K562 (cell line): ENCODE measurements at regions not wholly inside any gene's neighbourhood (a gene's known extent, or its start where the extent isn't known, plus 50 kb on each side); places are given as distances from the start of the nearest gene placed in this dataset.

Experiments
- CHD4 ChIP-seq: fragments of 200-600 bp; sonication (generic); IDR thresholded peaks from 3 replicates; pipeline ENCODE4 v1.6.1; 2012; ENCODE audit warnings: low read depth, mild to moderate bottlenecking, mixed read lengths, low read length, inconsistent platforms; ENCODE audit not compliant: insufficient read depth, insufficient replicate concordance, poor library complexity, severe bottlenecking
- DNMT1 ChIP-seq: fragments of 450-650 bp; IDR thresholded peaks from 2 replicates; pipeline ENCODE4 v1.6.1; 2016; ENCODE audit warnings: antibody characterized with exemption, mild to moderate bottlenecking
- FOXA3 ChIP-seq, 2 experiments: fragments of 450-650 bp in 1 of 2; sonication (generic) in 1 of 2; formaldehyde crosslinking; IDR thresholded peaks in 1 of 2; conservative IDR thresholded peaks in 1 of 2; 2 replicates each; pipeline versions ENCODE4 v1.4.0 to v1.8.0; 2020 to 2022; ENCODE audit warnings: mild to moderate bottlenecking in 2 of 2, missing genetic modification reagents in 1 of 2
- JUND ChIP-seq, 2 experiments: IDR thresholded peaks; 2 replicates in 1 of 2; 3 replicates in 1 of 2; pipeline ENCODE4 v1.6.1; 2011; ENCODE audit warnings: borderline replicate concordance in 2 of 2, low read depth in 2 of 2, low read length in 2 of 2, improper control_type of control experiment in 1 of 2, missing biosample characterization in 1 of 2, missing genetic modification characterization in 1 of 2, missing genetic modification reagents in 1 of 2
- L3MBTL2 ChIP-seq: fragments of 450-650 bp; IDR thresholded peaks from 2 replicates; pipeline ENCODE4 v1.6.1; 2016; ENCODE audit warnings: mild to moderate bottlenecking, moderate library complexity
- NBN ChIP-seq: fragments of 450-650 bp; IDR thresholded peaks from 2 replicates; pipeline ENCODE4 v1.6.1; 2016; ENCODE audit warnings: low read depth, mild to moderate bottlenecking
- NCOA4 ChIP-seq: fragments of 450-650 bp; IDR thresholded peaks from 2 replicates; pipeline ENCODE4 v1.6.1; 2018; ENCODE audit warnings: mild to moderate bottlenecking; ENCODE audit not compliant: partially characterized antibody
- NCOA6 ChIP-seq: fragments of 450-650 bp; IDR thresholded peaks from 2 replicates; pipeline ENCODE4 v1.6.1; 2017; ENCODE audit warnings: mild to moderate bottlenecking
- NFE2L1 ChIP-seq: fragments of 450-650 bp; IDR thresholded peaks from 2 replicates; pipeline ENCODE4 v1.6.1; 2016; ENCODE audit warnings: missing genetic modification characterization, low read depth, mild to moderate bottlenecking, missing compliant biosample characterization, moderate library complexity, borderline replicate concordance
- POU5F1 ChIP-seq: fragments of 150-350 bp; IDR thresholded peaks from 2 replicates; pipeline ENCODE4 v1.6.1; 2014; ENCODE audit warnings: borderline replicate concordance, low read length, low read depth, mild to moderate bottlenecking; ENCODE audit not compliant: partially characterized antibody
- RBM15 ChIP-seq: fragments of 200-400 bp; formaldehyde crosslinking; IDR thresholded peaks from 2 replicates; pipeline ENCODE4 v1.6.1; 2018; ENCODE audit warnings: mild to moderate bottlenecking, low read length, moderate library complexity; ENCODE audit not compliant: insufficient read depth
- SMAD4 ChIP-seq: fragments of 250-450 bp; sonication (Bioruptor Pico); conservative IDR thresholded peaks from 2 replicates; pipeline ENCODE4 v1.8.0; 2021; ENCODE audit warnings: inconsistent platforms, mild to moderate bottlenecking, moderate library complexity
- SRSF9 ChIP-seq: fragments of 200-400 bp; formaldehyde crosslinking; IDR thresholded peaks from 2 replicates; pipeline ENCODE4 v1.6.1; 2017; ENCODE audit warnings: low read depth, low read length, borderline replicate concordance
- TRIM24 ChIP-seq, 2 experiments: fragments of 450-650 bp; IDR thresholded peaks; 2 replicates each; pipeline ENCODE4 v1.6.1; 2016
- ZNF23 ChIP-seq: fragments of 250-450 bp; sonication (Bioruptor Pico); IDR thresholded peaks from 2 replicates; pipeline ENCODE4 v1.4.0; 2020; ENCODE audit warnings: mild to moderate bottlenecking
- TF ChIP-seq, protein P1 (sequence below): fragments of 450-650 bp; IDR thresholded peaks from 2 replicates; pipeline ENCODE4 v1.6.1; 2016; ENCODE audit warnings: mild to moderate bottlenecking, moderate library complexity

DNA sequence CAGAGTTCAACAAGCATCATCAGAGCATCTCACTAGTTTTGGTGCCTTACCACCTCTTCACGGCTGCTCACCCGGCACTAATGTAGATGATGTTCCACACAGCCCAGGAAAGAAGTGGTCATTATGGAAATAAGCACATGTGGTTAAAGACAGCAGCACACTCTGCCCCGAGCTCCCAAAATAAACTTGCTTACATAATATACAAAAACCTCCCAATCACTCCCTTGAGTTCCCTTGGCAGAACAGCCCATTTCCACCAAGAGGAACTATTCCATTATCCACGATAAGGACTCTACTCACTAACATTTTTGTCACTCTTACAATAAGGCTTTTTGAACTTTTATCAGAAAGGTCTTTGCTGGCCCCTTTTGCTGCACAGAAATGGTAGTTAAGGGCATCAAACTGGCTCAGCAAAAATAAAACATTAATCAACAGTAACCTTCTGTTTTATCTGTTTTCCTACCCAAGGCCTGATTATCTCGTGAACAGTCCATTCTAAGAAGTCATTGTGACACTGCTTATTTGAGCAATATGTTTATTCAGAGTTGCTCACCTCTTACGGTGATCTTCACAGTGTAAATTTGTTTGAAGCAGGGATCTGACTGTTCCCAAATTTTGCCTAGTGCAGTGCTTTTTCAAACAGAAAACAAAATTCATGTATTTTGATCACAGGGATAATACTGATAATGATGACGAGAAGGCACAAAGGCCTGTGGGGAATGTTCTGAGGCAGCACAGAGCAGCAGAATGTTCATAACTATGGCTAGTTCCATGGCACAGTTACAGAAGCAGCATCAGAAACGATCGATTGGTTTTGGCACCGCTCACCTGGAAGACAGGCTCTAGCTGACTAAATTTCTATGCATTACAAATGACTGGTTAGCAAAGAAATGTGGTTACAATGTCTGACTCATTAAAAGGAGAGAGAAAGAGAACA is 399.8 kb upstream of the PIK3R1 start (continued):
- TF ChIP-seq NBN (no peak), RBM15 (no peak), JUND (IDR thresholded peaks at IDR 0.05; ENCODE audit: borderline replicate concordance, low read depth, low read length) (no peak), JUND (tag; IDR thresholded peaks at IDR 0.05; ENCODE audit: borderline replicate concordance, low read depth, low read length) (peak; percentile 23; the same call in 1 of the 3 replicates), SMAD4 (CRISPR knock-in tag) (no peak), ZNF23 (CRISPR knock-in tag) (no peak), NCOA6 (no peak), DNMT1 (no peak), CHD4 (no peak), POU5F1 (no peak), NCOA4 (no peak), NFE2L1 (tag) (no peak), FOXA3 (CRISPR knock-in tag; conservative IDR thresholded peaks at IDR 0.05 in 1 of 2, IDR thresholded peaks at IDR 0.05 in 1 of 2) (peak in 1 of 2 experiments; percentile 37; a peak in 2 of 4 replicates), SRSF9 (no peak), L3MBTL2 (no peak), TRIM24 (IDR thresholded peaks at IDR 0.05) (0 out of 4 replicates have a peak, but pooled peaks of 1 of the 2 experiments have one; percentile 36)
- TF ChIP-seq, protein P1, sequence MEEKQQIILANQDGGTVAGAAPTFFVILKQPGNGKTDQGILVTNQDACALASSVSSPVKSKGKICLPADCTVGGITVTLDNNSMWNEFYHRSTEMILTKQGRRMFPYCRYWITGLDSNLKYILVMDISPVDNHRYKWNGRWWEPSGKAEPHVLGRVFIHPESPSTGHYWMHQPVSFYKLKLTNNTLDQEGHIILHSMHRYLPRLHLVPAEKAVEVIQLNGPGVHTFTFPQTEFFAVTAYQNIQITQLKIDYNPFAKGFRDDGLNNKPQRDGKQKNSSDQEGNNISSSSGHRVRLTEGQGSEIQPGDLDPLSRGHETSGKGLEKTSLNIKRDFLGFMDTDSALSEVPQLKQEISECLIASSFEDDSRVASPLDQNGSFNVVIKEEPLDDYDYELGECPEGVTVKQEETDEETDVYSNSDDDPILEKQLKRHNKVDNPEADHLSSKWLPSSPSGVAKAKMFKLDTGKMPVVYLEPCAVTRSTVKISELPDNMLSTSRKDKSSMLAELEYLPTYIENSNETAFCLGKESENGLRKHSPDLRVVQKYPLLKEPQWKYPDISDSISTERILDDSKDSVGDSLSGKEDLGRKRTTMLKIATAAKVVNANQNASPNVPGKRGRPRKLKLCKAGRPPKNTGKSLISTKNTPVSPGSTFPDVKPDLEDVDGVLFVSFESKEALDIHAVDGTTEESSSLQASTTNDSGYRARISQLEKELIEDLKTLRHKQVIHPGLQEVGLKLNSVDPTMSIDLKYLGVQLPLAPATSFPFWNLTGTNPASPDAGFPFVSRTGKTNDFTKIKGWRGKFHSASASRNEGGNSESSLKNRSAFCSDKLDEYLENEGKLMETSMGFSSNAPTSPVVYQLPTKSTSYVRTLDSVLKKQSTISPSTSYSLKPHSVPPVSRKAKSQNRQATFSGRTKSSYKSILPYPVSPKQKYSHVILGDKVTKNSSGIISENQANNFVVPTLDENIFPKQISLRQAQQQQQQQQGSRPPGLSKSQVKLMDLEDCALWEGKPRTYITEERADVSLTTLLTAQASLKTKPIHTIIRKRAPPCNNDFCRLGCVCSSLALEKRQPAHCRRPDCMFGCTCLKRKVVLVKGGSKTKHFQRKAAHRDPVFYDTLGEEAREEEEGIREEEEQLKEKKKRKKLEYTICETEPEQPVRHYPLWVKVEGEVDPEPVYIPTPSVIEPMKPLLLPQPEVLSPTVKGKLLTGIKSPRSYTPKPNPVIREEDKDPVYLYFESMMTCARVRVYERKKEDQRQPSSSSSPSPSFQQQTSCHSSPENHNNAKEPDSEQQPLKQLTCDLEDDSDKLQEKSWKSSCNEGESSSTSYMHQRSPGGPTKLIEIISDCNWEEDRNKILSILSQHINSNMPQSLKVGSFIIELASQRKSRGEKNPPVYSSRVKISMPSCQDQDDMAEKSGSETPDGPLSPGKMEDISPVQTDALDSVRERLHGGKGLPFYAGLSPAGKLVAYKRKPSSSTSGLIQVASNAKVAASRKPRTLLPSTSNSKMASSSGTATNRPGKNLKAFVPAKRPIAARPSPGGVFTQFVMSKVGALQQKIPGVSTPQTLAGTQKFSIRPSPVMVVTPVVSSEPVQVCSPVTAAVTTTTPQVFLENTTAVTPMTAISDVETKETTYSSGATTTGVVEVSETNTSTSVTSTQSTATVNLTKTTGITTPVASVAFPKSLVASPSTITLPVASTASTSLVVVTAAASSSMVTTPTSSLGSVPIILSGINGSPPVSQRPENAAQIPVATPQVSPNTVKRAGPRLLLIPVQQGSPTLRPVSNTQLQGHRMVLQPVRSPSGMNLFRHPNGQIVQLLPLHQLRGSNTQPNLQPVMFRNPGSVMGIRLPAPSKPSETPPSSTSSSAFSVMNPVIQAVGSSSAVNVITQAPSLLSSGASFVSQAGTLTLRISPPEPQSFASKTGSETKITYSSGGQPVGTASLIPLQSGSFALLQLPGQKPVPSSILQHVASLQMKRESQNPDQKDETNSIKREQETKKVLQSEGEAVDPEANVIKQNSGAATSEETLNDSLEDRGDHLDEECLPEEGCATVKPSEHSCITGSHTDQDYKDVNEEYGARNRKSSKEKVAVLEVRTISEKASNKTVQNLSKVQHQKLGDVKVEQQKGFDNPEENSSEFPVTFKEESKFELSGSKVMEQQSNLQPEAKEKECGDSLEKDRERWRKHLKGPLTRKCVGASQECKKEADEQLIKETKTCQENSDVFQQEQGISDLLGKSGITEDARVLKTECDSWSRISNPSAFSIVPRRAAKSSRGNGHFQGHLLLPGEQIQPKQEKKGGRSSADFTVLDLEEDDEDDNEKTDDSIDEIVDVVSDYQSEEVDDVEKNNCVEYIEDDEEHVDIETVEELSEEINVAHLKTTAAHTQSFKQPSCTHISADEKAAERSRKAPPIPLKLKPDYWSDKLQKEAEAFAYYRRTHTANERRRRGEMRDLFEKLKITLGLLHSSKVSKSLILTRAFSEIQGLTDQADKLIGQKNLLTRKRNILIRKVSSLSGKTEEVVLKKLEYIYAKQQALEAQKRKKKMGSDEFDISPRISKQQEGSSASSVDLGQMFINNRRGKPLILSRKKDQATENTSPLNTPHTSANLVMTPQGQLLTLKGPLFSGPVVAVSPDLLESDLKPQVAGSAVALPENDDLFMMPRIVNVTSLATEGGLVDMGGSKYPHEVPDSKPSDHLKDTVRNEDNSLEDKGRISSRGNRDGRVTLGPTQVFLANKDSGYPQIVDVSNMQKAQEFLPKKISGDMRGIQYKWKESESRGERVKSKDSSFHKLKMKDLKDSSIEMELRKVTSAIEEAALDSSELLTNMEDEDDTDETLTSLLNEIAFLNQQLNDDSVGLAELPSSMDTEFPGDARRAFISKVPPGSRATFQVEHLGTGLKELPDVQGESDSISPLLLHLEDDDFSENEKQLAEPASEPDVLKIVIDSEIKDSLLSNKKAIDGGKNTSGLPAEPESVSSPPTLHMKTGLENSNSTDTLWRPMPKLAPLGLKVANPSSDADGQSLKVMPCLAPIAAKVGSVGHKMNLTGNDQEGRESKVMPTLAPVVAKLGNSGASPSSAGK = peak; percentile 27; the same call in 1 of the 2 replicates
